ENCODE measurements at regions not wholly inside any gene's neighbourhood (a gene's known extent, or its start where the extent isn't known, plus 50 kb on each side); places are given as distances from the start of the nearest gene placed in this dataset.
A peak's percentile ranks its signal among the peaks of the same experiment; 100 is the strongest.

DNA sequence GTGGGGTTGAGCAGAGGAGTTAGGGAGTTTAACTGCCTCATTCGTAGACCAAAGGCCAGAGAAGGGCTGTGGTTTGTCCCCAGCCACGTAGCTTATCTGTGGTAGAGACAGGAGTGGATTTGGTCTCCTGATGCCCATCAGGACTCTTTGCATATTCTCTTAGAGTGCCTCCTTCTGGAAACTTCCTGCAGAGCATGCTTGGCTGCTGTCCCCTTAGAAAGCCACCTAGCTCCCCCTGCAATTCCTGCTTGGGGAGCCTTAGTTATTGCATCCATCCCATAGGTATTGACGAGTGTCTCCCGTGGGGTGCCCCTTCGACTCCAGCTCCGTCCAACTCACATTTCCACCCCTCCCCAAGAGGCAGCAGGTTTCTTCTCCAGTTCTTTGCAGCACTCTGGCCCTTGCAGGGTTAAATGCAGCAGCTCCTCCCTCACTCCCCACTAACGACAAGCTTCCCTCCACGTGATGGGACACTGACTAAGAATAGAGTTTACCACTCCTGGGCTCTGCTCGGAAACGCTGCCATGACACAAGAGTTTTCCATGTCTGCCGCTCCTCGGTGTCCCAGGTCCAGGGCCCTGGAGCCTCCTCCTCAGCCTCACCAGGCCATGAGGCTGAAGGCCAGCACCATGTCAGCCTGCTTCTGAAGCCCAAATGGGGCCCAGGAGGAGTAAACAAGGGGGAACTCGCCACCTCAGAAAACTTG is 147.8 kb upstream of the UNC5B start:
- TF ChIP-seq, protein P1, sequence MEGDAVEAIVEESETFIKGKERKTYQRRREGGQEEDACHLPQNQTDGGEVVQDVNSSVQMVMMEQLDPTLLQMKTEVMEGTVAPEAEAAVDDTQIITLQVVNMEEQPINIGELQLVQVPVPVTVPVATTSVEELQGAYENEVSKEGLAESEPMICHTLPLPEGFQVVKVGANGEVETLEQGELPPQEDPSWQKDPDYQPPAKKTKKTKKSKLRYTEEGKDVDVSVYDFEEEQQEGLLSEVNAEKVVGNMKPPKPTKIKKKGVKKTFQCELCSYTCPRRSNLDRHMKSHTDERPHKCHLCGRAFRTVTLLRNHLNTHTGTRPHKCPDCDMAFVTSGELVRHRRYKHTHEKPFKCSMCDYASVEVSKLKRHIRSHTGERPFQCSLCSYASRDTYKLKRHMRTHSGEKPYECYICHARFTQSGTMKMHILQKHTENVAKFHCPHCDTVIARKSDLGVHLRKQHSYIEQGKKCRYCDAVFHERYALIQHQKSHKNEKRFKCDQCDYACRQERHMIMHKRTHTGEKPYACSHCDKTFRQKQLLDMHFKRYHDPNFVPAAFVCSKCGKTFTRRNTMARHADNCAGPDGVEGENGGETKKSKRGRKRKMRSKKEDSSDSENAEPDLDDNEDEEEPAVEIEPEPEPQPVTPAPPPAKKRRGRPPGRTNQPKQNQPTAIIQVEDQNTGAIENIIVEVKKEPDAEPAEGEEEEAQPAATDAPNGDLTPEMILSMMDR (IDR thresholded peaks at IDR 0.05; ENCODE audit: insufficient read depth, low read length, poor library complexity, severe bottlenecking) = peak; percentile 1
- Histone ChIP-seq H3K27me3 (ENCODE audit: control insufficient read depth, insufficient read depth, low read length) (peaks cover 10% of the 10 kb centered on the region), H3K36me3 (ENCODE audit: control insufficient read depth, insufficient read depth, low read length) (no peaks in the 10 kb centered on the region), H3K4me3 (ENCODE audit: low read depth, low read length) (no peak overlapping the region)
- no peak for DNase-seq (ENCODE audit: low read depth)

DNA sequence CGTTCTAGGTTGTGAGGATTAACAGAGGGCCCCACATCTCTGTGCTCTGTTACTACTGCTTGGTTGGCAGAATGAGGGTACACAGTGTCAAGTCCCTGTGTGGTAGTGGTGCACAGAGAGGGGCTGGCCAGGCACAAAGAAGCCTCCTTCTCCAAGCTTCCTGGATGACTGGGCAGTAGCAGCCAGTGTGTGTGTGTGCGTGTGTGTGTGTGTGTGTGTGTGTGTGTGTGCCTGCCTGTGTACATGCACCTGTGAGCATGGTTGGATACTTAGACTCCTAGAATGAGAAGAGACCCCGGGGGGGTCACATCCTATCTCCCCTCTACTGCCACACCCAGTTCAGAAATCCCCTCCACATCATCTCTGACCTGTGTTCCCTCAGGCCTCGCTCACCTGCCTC is 146.7 kb upstream of the UNC5B start:
- TF ChIP-seq, protein P1 (IDR thresholded peaks at IDR 0.05; ENCODE audit: insufficient read depth, low read length, poor library complexity, severe bottlenecking) = no peak
- Histone ChIP-seq H3K4me3 (ENCODE audit: low read depth, low read length) (no peak overlapping the region), H3K27me3 (ENCODE audit: control insufficient read depth, insufficient read depth, low read length) (peaks cover 8% of the 10 kb centered on the region), H3K36me3 (ENCODE audit: control insufficient read depth, insufficient read depth, low read length) (no peaks in the 10 kb centered on the region)
- DNase-seq (ENCODE audit: low read depth) = no peak

DNA sequence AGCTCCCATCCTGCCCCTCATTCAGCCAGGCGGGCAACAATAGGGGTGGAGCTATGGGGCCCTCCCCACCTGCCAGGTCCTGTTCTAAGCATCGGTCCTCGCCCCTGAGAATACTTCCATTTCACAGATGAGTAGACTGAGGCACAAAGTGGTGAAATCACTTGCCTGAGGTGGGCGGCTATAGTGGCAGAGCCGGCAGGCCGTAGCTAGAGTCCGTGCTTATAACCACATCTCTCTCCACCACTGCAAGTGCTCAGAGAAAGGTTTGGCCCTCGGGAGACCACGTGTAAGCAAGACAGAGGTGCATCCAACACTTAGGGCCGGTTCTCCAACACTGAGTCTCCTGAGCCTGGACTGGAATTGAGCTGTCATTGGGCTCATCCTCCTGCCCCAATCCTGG is 145.8 kb upstream of the UNC5B start:
- no peak for DNase-seq (ENCODE audit: low read depth)
- TF ChIP-seq, protein P1 (IDR thresholded peaks at IDR 0.05; ENCODE audit: insufficient read depth, low read length, poor library complexity, severe bottlenecking) = no peak
- Histone ChIP-seq H3K4me3 (ENCODE audit: low read depth, low read length) (no peak overlapping the region), H3K27me3 (ENCODE audit: control insufficient read depth, insufficient read depth, low read length) (peaks cover 8% of the 10 kb centered on the region), H3K36me3 (ENCODE audit: control insufficient read depth, insufficient read depth, low read length) (no peaks in the 10 kb centered on the region)

DNA sequence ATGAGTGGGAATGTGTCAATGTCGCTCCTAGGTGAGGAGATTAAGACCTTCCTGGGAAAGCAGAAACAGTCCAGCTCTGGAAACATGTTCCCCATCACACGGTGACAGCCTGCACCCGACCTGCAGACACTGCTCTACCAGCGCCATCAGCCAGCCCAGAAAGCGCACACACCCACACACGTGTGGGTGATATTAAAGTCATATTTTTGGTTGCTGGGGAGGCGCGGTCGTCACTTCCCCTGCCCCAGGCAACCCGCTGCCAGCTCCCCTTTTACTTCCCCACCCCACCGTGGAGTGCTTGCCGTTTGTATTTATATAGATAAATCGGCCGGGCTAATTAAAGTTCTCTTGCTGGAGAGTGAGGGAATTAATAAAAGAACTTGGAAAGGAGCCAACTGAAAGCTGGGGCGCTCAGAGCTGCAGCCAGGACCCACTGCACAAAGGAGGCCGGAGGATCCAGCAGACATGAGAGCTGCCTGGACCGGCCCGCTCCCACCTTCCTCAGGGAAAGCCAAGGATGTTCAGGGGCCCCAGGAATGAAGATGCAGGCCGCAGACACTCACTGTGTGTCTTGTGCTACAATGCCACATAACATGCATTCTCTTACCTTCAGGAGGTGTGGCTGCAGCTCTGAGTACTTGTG is 145.2 kb upstream of the UNC5B start:
- Histone ChIP-seq H3K36me3 (ENCODE audit: control insufficient read depth, insufficient read depth, low read length) (no peaks in the 10 kb centered on the region), H3K27me3 (ENCODE audit: control insufficient read depth, insufficient read depth, low read length) (peaks cover 4% of the 10 kb centered on the region), H3K4me3 (ENCODE audit: low read depth, low read length) (no peak overlapping the region)
- DNase-seq (ENCODE audit: low read depth) = no peak
- TF ChIP-seq, protein P1 (IDR thresholded peaks at IDR 0.05; ENCODE audit: insufficient read depth, low read length, poor library complexity, severe bottlenecking) = no peak

DNA sequence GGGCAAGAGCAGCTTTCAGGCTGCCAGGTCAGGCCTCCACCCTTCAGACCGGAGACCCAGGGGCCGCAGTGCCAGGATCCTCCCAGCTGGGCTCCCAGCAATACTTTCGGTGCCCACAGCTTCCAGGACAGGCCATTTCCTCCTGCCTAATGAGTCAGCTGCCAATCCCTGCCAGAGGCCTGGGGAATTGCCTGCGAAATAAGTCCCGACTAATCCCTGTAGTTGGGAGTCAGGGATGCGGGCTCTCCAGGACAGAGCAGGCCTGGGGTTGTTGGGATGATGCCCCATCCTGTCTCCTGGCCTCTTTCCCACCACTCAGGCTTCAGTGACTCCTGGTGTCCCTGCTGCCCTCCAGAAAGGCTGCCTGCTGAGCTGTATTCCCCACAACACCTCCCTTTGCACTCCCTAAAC is 143.5 kb upstream of the UNC5B start:
- H3K36me3 ChIP-seq (ENCODE audit: control insufficient read depth, insufficient read depth, low read length) = no peaks in the 10 kb centered on the region
- no peak for DNase-seq (ENCODE audit: low read depth)
- H3K4me3 ChIP-seq (ENCODE audit: low read depth, low read length) = no peak overlapping the region
- peaks cover 14% of the 10 kb centered on the region for H3K27me3 ChIP-seq (ENCODE audit: control insufficient read depth, insufficient read depth, low read length)
- TF ChIP-seq, protein P1 (IDR thresholded peaks at IDR 0.05; ENCODE audit: insufficient read depth, low read length, poor library complexity, severe bottlenecking) = no peak

Measured in kidney epithelial cell (primary cell).